Lung (tissue), 11 donors: ENCODE measurements at regions not wholly inside any gene's neighbourhood (a gene's known extent, or its start where the extent isn't known, plus 50 kb on each side); places are given as distances from the start of the nearest gene placed in this dataset.
"Not testable (repeated sequence)": the region's sequence is repeated elsewhere in the genome, so short reads cannot be mapped to it uniquely, and the experiment has no call there.

Experiments used
- ATAC-seq: fragments of 200-7000 bp; cut with Tn5 transposase; one replicate; pipeline ENCODE4 v1.9.1; 2020; ENCODE audit warnings: moderate number of reproducible peaks; ENCODE audit not compliant: insufficient read depth, low FRiP score
- DNase-seq, 3 donors: peaks; one replicate each; pipeline ENCODE4 v3.0.0-alpha.2; 2013 to 2017
- H3K27ac ChIP-seq, 2 donors: one replicate each; pipeline ENCODE4 v1.5.1; 2013; ENCODE audit warnings: mild to moderate bottlenecking in 2 of 2, moderate library complexity in 2 of 2, control low read depth in 1 of 2, inconsistent platforms in 1 of 2, low read depth in 1 of 2, low read length in 1 of 2
- H3K27me3 ChIP-seq, 3 donors: one replicate each; pipeline ENCODE4 v1.5.1; 2013; ENCODE audit warnings: low read length in 2 of 3; ENCODE audit not compliant: control insufficient read depth in 3 of 3, insufficient read depth in 3 of 3
- H3K36me3 ChIP-seq, 4 donors: one replicate each; pipeline ENCODE4 v1.5.1; 2013; ENCODE audit warnings: low read length in 4 of 4, mild to moderate bottlenecking in 1 of 4, moderate library complexity in 1 of 4; ENCODE audit not compliant: control insufficient read depth in 4 of 4, insufficient read depth in 4 of 4
- H3K4me1 ChIP-seq, 5 donors: one replicate each; pipeline ENCODE4 v1.5.1; 2013; ENCODE audit warnings: low read length in 5 of 5, mild to moderate bottlenecking in 2 of 5, moderate library complexity in 1 of 5; ENCODE audit not compliant: control insufficient read depth in 5 of 5, insufficient read depth in 5 of 5
- H3K4me3 ChIP-seq: one replicate; pipeline ENCODE4 v1.5.1; 2013; ENCODE audit warnings: mild to moderate bottlenecking, control low read depth, moderate library complexity
- H3K9ac ChIP-seq, 2 donors: one replicate each; pipeline ENCODE4 v1.5.1; 2013; ENCODE audit warnings: low read length in 2 of 2, control low read depth in 1 of 2; ENCODE audit not compliant: insufficient read depth in 1 of 2
- H3K9me3 ChIP-seq, 4 donors: one replicate each; pipeline ENCODE4 v1.5.1; 2013; ENCODE audit warnings: low read length in 3 of 4, mild to moderate bottlenecking in 1 of 4, moderate library complexity in 1 of 4; ENCODE audit not compliant: control insufficient read depth in 4 of 4, insufficient read depth in 3 of 4
- CTCF ChIP-seq: IDR thresholded peaks from 2 replicates; pipeline ENCODE4 v1.5.1; 2012; ENCODE audit warnings: mild to moderate bottlenecking; ENCODE audit errors: control extremely low read depth, extremely low read depth
- WGBS, 2 donors: extraction: QIAGEN DNeasy Blood & Tissue Kit; methylation state at CpG; one replicate each; pipeline ENCODE4 v1.1.7; 2013; 5-methylcytosine and 5-hydroxymethylcytosine counted together
- donor health status: control.
- donor health status: control.
- donor health status: Bipolar disorder and iron deficiency.
- donor health status: healthy.
- donor health status: DM: yes; HTN: yes; CAD: no.

GRCh38 chr17:21782107-21782506, 89.8 kb downstream of the KCNJ18 start:
- H3K4me3 ChIP-seq, H3K9ac ChIP-seq, H3K36me3 ChIP-seq, H3K27me3 ChIP-seq, H3K27ac ChIP-seq, H3K9me3 ChIP-seq, DNase-seq, H3K4me1 ChIP-seq, ATAC-seq: not testable (repeated sequence)
- 82 to 93% methylated on average over 7 to 8 of the region's 9 CpGs for WGBS, 2 donors

- H3K27me3 ChIP-seq, DNase-seq, ATAC-seq, H3K27ac ChIP-seq, H3K36me3 ChIP-seq, H3K4me1 ChIP-seq, H3K9ac ChIP-seq, H3K4me3 ChIP-seq, H3K9me3 ChIP-seq: not testable (repeated sequence)
- WGBS, 2 donors = 77 to 82% methylated on average over 6 of the region's 6 CpGs
Observed at GRCh38 chr17:21782604-21783003, 90.3 kb downstream of the KCNJ18 start.

GRCh38 chr17:21783017-21783416, 90.7 kb downstream of the KCNJ18 start:
- H3K36me3 ChIP-seq, H3K27ac ChIP-seq, H3K9me3 ChIP-seq, H3K9ac ChIP-seq, DNase-seq, ATAC-seq, H3K4me1 ChIP-seq, H3K4me3 ChIP-seq, H3K27me3 ChIP-seq: not testable (repeated sequence)
- 76 to 92% methylated on average over 8 of the region's 8 CpGs for WGBS, 2 donors

GRCh38 chr17:21814272-21814671, 121.9 kb downstream of the KCNJ18 start:
- not testable (repeated sequence) for H3K4me3 ChIP-seq, H3K27ac ChIP-seq, H3K36me3 ChIP-seq, H3K9ac ChIP-seq, ATAC-seq, H3K9me3 ChIP-seq, H3K4me1 ChIP-seq, DNase-seq, H3K27me3 ChIP-seq
- WGBS, 2 donors = 86 to 87% methylated on average over 9 of the region's 9 CpGs

GRCh38 chr17:21814776-21815175, 122.5 kb downstream of the KCNJ18 start:
- Histone ChIP-seq H3K4me3 (no peak overlapping the region), H3K27me3 (no peaks in the 10 kb centered on the region), H3K27ac (no peak overlapping the region), H3K36me3 (no peaks in the 10 kb centered on the region), H3K9ac (no peak overlapping the region), H3K9me3 (peaks cover 0 to 9% (median 3%) of the 10 kb centered on the region in 4 donors), H3K4me1 (no peaks in the 10 kb centered on the region)
- TF ChIP-seq CTCF = no peak
- no peak for ATAC-seq
- no peak for DNase-seq
- 87 to 89% methylated on average over 9 of the region's 9 CpGs for WGBS, 2 donors
